GM21367 (cell line): ENCODE measurements at regions not wholly inside any gene's neighbourhood (a gene's known extent, or its start where the extent isn't known, plus 50 kb on each side); places are given as distances from the start of the nearest gene placed in this dataset.
"Not testable (repeated sequence)": the region's sequence is repeated elsewhere in the genome, so short reads cannot be mapped to it uniquely, and the experiment has no call there.

Experiments used
- ATAC-seq: cut with Tn5 transposase; IDR thresholded peaks from one replicate; pipeline ENCODE4 v1.9.1; 2021; ENCODE audit not compliant: unreplicated experiment

- ATAC-seq, result no peak
Observed at GRCh38 chr2:57677296-57677695, 369.3 kb upstream of the VRK2 start.

DNA sequence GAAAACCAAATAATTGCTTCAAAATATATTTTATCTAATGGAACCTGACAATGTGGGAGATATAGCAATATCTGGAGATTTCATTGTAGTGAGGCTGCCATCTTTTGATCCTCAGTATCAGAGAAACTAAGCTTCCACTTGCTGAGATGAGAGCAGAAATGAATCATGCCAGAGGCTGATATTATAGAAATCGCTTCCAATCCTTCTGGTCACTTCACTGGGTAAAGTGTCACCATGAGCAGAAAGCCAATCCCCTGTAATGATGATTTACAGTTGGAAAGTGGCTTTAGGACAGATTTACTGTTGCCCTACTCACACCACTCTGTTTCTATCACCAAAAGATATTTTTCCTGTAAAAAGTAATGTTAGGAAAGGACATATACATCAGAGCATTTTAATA is 365.0 kb upstream of the VRK2 start:
- ATAC-seq, result no peak

DNA sequence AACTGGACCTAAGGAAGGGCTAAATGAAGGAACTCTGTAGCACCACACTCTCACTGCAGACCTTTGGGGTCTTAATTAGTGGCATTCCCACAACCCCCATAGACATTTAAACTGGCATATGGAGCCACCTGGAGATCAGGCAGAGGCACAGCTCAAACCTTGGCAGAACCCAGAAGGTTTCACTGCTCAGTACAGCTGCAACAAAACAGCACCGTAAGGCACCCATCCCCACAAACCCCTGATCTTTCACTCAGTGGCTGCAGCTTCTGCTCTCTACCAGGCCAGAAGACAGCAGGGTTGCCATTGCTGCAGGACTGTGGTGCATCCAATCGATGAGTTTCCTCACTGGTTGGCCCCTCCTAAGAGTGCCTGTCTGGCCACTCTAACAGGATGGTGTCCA is 361.6 kb upstream of the VRK2 start:
- ATAC-seq, result no peak

DNA sequence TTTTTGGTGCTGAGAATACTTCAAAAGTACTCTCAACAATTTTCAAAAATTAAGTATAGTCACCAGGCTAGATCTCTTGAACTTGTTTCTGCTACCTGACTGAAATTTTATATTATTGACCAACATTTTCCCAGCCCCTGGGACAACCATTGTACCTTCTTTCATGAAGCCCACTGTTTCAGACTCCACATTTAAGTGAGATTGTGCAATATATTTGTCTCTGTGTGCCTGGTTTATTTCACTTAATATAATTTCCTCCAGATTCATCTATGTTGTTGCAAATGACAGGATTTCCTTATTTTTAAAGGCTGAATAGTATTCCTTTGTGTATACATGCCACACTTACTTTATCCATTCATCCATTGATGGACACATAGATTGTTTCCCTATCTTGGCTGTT is 354.2 kb upstream of the VRK2 start:
- ATAC-seq, result no peak

GRCh38 chr2:57693177-57693576 is 353.4 kb upstream of the VRK2 start:
- ATAC-seq, result no peak

DNA sequence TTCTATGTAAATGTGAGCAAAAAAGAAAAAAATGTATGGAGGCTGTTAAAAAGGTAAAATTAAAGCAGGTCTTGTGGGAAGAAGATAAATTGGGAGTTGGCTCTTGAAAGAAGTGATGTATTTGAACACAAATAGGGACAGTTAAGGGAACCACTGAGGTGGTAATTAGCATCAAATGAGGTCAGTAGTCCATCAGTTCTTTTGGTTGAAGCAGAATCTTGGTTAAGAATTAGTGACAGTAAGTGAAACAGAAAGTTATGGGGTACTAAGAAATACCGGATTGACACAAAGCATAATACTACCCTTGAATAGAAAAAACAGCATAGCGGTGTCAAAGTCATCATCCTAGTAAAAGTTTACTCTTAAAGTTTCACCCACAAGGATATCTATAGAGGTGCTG is 352.6 kb upstream of the VRK2 start:
- ATAC-seq, result no peak

- ATAC-seq, result no peak
Observed at GRCh38 chr2:57696016-57696415, 350.6 kb upstream of the VRK2 start.

DNA sequence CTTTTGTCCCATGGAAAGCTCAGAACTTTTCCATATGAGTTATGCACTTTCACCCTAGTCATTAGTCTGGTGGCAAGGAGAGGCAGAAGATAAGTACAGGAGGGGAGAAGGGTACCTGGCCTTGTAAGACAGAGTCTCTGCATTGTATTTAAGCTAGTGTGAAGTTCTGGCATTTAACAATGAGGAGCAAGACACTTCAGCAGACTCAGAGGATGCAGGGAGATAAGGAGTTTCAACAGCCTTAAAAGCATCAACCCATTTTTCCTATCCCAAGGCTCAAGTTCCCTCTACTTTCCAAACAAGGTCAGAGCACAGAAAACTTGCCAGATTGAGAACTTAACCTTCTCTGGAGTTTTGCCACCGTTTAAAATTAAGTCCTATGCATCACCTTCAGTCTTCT is 348.2 kb upstream of the VRK2 start:
- no peak for ATAC-seq

DNA sequence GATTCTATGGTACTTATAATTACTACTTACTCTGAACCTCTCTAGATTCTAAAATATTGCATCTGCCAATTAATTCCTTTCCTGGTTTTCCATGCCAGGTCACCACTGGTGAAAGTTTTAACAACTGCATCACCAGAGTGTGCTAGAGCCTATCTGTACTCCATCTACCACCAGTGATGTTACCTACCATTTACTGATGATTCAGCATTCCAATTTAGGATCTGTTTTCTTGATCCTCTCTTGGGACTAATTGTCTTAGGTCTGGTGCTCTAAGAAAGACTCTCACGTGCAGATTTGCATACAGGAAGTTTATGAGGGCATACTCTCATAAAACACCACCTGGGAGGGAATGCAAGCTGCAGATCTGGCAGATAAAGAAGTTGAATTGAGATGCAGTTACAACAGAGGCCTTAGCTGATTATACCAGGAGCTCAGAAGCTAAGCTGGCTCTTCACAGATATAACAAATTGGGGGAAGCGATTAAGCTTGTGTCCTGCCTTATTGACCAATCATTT is 347.6 kb upstream of the VRK2 start:
- ATAC-seq, result no peak

GRCh38 chr2:57701391-57701791 is 345.2 kb upstream of the VRK2 start:
- no peak for ATAC-seq

DNA sequence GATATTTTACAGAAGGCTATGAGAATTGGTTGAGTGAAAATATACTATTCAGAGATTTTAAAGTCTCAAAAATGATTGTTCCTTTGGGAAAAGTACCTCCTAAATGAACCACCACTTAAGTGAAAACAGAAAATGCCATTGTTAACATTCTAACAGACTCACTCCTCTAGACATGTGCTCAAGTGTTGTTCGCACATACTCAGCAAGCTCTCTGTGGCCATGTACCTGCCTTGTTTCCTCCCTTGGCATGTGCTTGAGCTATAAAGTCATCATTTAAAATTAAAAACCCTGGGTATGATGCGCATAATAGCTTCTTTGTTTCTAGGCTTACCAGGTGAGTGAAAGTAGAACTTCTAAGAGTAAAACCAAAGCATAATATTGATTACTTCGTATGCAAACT is 343.2 kb upstream of the VRK2 start:
- ATAC-seq, result no peak

DNA sequence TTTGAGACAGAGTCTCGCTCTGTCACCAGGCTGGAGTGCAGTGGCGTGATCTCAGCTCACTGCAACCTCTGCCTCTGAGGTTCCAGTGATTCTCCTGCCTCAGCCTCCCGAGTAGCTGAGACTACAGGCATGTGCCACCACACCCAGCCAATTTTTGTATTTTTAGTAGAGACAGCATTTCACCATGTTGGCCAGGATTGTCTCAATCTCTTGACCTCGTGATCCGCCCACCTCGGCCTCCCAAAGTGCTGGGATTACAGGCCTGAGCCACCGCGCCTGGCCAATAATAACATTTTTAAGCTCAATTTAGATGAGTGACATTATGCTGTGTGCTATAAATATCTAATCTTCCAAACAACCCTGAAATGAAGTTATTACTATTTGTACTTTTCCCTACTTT is 338.8 kb upstream of the VRK2 start:
- not testable (repeated sequence) for ATAC-seq

DNA sequence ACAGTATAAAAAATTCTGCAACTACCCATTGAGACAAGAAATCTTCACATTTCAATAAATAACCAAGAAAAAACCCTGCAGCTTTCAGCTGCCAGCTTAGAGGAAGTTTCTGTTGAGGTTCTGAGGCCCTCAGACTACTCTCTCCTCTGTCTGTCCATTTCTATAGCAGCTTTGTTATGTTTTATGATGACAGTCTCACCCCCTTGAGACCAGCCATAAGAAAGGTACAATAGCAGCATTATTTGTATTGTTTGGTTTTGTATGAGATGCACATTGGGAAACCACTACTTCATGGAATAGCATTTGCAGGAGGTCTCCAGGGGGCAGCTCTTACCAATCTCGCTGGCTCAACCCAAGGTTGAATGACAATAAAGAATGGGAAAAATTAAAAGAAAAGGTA is 334.6 kb upstream of the VRK2 start:
- no peak for ATAC-seq

DNA sequence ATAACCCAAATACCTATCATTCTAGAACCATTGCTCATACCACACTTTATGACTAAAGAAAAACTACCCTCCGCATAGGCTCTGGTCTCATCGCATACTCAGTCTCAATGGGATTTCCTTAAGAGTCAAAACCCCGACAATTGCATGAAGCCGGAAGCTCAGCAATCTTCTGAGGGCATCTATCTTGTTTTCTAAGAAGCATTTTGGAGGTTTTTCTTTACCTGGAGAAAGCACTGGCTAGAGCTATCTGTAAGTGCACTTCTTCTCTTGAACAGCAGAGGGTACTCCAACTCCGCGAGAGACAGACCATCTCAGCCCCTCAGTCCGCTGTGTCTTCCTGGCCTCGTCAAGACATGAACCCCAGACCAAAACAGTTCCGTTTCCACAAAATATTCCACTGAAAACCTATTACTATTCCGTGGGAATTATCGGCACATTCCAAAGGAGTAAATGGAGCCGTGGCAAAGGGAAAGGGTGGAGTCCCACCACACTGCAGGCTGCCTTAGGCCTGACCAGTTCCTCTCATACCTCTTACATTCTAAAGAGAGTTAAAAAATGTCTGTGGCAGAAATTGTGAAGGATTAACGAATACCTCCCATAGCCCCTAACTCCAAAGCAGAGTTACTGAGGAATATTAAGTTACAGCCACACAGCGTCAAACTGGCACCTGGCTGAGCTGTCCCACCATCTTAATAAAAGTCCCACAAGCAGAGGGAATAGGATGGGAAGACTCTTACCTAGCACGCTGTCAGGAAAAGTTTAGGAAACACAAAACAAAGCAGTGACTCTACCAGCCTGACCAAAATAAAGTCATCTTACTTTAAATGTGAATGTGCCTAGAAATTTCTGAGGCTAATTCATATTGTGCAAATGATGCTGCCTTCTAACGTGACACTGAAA is 325.6 kb upstream of the VRK2 start:
- peak; percentile 99 for ATAC-seq

DNA sequence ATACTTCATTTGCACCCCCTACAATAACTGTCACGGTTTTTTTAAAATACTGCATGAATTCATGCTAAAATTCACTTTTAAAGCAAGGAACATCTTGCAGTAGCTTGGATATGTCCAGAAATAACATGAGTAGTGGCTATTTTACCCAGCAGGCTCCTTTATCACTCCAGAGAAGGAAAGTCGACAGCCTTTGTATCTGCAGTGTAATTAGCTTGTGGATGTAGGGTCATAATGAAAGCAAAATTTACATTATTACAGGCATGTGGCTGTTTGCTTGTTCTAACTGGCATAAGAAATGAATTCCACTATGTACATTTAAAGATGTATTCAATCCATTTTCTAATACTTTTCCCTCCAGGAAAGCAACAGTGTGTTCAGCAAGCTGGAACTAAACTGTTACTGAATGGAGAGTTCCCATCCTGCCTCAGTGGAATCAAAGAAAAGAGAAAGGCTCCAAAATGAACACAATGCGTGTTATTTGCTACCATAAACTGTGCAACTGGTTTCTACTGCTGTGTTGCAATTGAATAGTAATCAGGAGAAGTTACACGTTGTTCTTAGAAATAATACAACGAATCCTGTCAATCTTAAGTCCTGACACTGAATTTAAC is 321.2 kb upstream of the VRK2 start:
- ATAC-seq, result no peak

GRCh38 chr2:57726294-57726693 is 320.3 kb upstream of the VRK2 start:
- peak; percentile 65 for ATAC-seq

DNA sequence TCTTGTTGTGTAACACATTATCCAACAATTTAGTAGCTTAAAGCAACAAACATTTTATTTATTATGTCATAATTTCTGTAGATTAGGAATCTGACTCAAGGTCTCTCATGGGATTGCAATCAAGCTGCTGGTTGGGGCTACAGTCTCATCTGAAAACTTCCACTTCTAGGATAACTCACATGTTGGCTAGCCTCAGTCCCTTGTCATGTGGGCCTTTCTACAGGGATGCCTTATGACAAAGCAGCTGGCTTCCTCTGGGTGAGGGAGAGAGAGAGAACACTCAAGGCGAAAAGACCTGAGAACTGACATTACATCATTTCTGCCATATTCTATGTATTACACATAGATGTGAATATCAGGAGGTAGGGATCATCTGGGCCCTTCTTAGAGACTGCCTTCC is 317.9 kb upstream of the VRK2 start:
- no peak for ATAC-seq

DNA sequence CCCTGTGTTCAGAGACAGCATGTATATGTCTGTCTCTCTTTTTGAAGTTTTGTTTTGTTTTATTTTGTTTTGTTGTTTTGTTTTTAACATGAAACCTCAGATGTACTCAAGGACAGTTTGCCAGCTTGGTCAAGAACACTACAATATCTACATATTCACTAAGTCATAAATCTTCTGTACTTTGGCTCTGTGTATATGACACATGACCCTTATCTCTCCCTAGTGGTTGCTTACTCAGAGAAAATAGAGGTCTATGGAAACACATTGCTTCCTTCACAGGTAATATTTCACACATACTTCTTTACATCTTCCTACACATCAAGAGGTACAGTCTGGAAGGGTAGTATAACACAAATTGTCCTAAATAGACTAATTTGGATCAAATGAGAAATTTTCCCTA is 312.6 kb upstream of the VRK2 start:
- no peak for ATAC-seq

DNA sequence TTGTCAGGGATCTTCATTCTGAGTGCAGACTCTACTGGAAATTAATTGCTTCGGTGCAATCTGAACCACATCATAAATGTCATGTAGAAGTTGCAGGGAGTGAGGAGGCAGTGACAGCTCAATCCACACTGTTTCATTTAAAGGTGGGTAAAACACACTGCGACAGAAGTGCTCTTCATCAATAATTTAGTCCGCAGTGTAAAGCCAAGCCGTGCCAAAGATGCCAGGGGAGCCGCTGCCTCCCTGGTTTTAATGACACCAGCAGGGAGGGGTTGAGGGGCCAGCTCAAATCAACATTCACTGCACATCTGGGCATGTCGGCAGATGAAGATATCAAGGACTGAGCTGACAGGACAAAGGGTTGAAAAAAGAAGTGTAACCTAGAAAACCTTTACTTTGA is 305.7 kb upstream of the VRK2 start:
- no peak for ATAC-seq

DNA sequence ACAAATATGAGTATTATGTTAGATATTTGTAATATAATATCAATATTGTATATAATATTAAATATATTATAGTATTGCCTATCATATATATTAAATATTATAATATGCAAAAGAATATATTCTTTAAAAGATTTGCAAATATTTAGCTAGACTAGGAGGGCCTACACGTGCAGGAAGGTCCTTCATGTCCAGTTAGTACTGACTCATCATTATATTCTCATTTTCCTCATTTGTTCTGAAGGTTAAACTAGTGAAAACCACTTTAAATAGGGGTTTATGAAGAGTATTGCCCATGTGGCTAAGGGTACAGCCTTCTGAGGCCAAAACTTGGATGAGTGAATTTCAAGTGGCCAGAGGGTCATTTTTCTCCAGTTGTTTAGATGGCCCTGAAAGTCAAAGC is 293.0 kb upstream of the VRK2 start:
- ATAC-seq, result no peak

GRCh38 chr2:57758686-57759085 is 287.9 kb upstream of the VRK2 start:
- no peak for ATAC-seq

DNA sequence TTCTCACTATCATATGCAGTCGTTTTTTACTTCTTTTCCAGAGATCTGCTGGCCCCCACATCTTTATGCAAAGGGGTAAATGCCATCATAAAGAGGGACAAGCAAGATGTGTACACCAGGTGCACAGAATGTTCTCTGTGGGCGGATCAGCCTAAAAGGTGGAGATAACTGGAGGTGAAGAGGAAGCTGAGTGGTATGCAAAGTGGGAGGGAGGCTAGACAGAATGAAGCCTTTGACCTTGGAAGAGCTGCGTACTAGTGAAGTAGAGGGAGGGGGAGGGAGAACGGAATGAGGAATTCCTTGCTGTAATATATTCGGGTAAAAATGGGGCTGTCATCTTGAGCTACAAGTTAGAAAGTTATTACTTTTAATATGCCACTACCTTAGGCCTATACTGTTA is 287.5 kb upstream of the VRK2 start:
- ATAC-seq, result no peak
